ENCODE measurements at regions not wholly inside any gene's neighbourhood (a gene's known extent, or its start where the extent isn't known, plus 50 kb on each side); places are given as distances from the start of the nearest gene placed in this dataset.

DNA sequence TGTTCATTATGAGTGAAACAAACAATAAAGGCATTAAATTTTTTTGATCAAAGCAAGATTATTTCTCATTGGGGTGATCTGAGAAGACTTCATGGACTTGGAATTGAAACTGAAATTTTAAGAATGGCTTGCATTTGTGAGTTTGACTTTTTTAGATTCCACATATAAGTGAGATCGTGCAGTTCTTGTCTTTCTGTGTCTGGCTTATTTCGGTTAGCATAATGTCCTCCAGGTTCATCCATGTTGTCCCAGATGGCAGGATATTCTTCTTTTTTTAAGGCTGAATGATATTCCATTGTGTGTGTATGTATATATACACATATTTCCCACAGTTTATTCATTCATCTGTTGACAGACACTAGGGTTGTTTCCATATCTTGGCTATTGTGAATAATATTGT, 716.5 kb downstream of the PRELID2 start:
- no peak overlapping the region for H2AFZ ChIP-seq
- DNase-seq (ENCODE audit: low spot score), result no peak
- TF ChIP-seq STAT1 (IDR thresholded peaks at IDR 0.05; ENCODE audit: unreplicated experiment), result no peak
- Mint-ChIP-seq H3K4me3 (no peak overlapping the region), H3K27me3 (ENCODE audit: insufficient read depth, low read depth, poor library complexity) (peaks cover under 1% of the 10 kb centered on the region), H3K9me3 (no peaks in the 10 kb centered on the region), H3K27ac (no peak overlapping the region), H3K36me3 (ENCODE audit: low read depth) (no peaks in the 10 kb centered on the region), H3K4me1 (peaks cover under 1% of the 10 kb centered on the region; the same call in 2 of the 3 replicates)
- H3K4me1 ChIP-seq (ENCODE audit: insufficient read depth), result no peaks in the 10 kb centered on the region
- H3K79me2 ChIP-seq (replicated peaks; ENCODE audit: insufficient read depth), result no peaks in the 10 kb centered on the region
- H3K9me2 ChIP-seq (ENCODE audit: insufficient read depth), result 0 out of 2 replicates have a peak, but pooled peaks cover 6% of the 10 kb centered on the region
- no peaks in the 10 kb centered on the region for H4K20me1 ChIP-seq (replicated peaks; ENCODE audit: insufficient read depth)
- no peak for ATAC-seq
- no peak overlapping the region for H3K27ac ChIP-seq (ENCODE audit: low read depth)
- H3F3A ChIP-seq (replicated peaks; ENCODE audit: low read depth), result no peaks in the 10 kb centered on the region
- H3K36me3 ChIP-seq (ENCODE audit: insufficient read depth), result no peaks in the 10 kb centered on the region
- H3K4me3 ChIP-seq, result no peak overlapping the region
- H3K4me2 ChIP-seq, result no peak overlapping the region
- H3K27me3 ChIP-seq (ENCODE audit: insufficient read depth), result no peaks in the 10 kb centered on the region

DNA sequence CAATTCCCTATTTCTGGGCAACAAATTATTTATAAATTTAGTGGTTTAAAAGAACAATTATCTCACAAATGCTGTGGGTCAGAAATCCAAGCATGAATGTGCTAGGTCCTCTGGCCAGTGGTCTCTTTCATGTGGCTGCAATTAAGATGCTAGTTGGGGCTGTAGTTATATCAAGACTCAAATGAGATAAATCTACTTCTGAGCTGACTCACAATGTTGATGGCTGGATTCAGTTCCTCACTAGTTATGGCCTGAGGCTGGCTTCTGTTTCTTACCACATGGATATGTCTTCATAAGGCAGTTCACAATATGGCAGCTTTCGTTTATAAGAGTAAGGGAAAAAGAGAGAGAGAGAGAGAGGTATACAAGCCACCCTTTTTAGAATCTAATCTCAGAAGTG, 717.0 kb downstream of the PRELID2 start:
- no peak overlapping the region for H2AFZ ChIP-seq
- H4K20me1 ChIP-seq (replicated peaks; ENCODE audit: insufficient read depth), result no peaks in the 10 kb centered on the region
- H3F3A ChIP-seq (replicated peaks; ENCODE audit: low read depth), result no peaks in the 10 kb centered on the region
- peaks cover 10% of the 10 kb centered on the region; the same call in 1 of the 2 replicates for H3K9me2 ChIP-seq (ENCODE audit: insufficient read depth)
- no peaks in the 10 kb centered on the region for H3K79me2 ChIP-seq (replicated peaks; ENCODE audit: insufficient read depth)
- no peak overlapping the region for H3K27ac Mint-ChIP-seq
- no peak for ATAC-seq
- peaks cover 5% of the 10 kb centered on the region for H3K4me1 Mint-ChIP-seq
- no peak for TF ChIP-seq CTCF (conservative IDR thresholded peaks at IDR 0.05; ENCODE audit: low read depth in 2 of 2)
- TF ChIP-seq, protein P1, sequence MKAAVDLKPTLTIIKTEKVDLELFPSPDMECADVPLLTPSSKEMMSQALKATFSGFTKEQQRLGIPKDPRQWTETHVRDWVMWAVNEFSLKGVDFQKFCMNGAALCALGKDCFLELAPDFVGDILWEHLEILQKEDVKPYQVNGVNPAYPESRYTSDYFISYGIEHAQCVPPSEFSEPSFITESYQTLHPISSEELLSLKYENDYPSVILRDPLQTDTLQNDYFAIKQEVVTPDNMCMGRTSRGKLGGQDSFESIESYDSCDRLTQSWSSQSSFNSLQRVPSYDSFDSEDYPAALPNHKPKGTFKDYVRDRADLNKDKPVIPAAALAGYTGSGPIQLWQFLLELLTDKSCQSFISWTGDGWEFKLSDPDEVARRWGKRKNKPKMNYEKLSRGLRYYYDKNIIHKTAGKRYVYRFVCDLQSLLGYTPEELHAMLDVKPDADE (IDR thresholded peaks at IDR 0.05), result no peak
- no peak for TF ChIP-seq ZNF114 (CRISPR knock-in tag; IDR thresholded peaks at IDR 0.05)
- no peak for TF ChIP-seq ZNF462 (CRISPR knock-in tag; IDR thresholded peaks at IDR 0.05)
- no peak for TF ChIP-seq EZH2 (IDR thresholded peaks at IDR 0.05; ENCODE audit: low read depth, unreplicated experiment)
- no peak for TF ChIP-seq STAT1 (IDR thresholded peaks at IDR 0.05; ENCODE audit: unreplicated experiment)
- TF ChIP-seq JUNB (IDR thresholded peaks at IDR 0.05; ENCODE audit: unreplicated experiment), result no peak
- TF ChIP-seq EZH2phosphoT487 (IDR thresholded peaks at IDR 0.05; ENCODE audit: unreplicated experiment), result no peak
- no peak for TF ChIP-seq POLR2AphosphoS5 (IDR thresholded peaks at IDR 0.05; ENCODE audit: low read depth)
- TF ChIP-seq REST (IDR thresholded peaks at IDR 0.05; ENCODE audit: unreplicated experiment), result no peak
- no peak overlapping the region for H3K4me2 ChIP-seq
- H3K36me3 Mint-ChIP-seq (ENCODE audit: low read depth), result no peaks in the 10 kb centered on the region
- H3K4me1 ChIP-seq (ENCODE audit: insufficient read depth), result no peaks in the 10 kb centered on the region
- no peak overlapping the region for H3K4me3 ChIP-seq
- no peaks in the 10 kb centered on the region for H3K27me3 ChIP-seq (ENCODE audit: insufficient read depth)
- no peak overlapping the region for H3K4me3 Mint-ChIP-seq
- H3K9me3 Mint-ChIP-seq, result no peaks in the 10 kb centered on the region
- H3K36me3 ChIP-seq (ENCODE audit: insufficient read depth), result no peaks in the 10 kb centered on the region
- no peak overlapping the region for H3K27ac ChIP-seq (ENCODE audit: low read depth)
- DNase-seq (ENCODE audit: low spot score), result no peak
- peaks cover 4% of the 10 kb centered on the region for H3K27me3 Mint-ChIP-seq (ENCODE audit: insufficient read depth, low read depth, poor library complexity)

Measured in GM23338 (cell line).